ENCODE measurements at regions not wholly inside any gene's neighbourhood (a gene's known extent, or its start where the extent isn't known, plus 50 kb on each side); places are given as distances from the start of the nearest gene placed in this dataset.

DNA sequence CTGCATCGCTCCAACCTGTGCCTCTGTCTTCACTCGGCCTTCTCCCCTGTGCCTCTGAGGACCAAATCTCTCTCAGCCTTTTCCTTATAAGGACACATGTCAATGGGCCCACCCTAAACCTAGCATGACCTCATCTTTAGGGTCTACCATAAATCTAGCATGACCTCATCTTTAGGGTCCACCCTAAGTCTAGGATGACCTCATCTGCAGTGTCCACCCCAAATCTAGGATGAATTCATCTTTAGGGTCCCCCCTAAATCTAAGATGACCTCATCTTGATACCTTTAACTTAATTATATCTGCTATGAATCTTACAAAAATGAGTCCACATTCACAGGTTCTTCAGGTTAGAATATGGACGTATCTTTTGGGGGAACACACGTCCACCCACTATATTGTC, 131.1 kb upstream of the RPL38 start:
- Mint-ChIP-seq H3K4me3 (no peak overlapping the region), H3K36me3 (0 out of 2 replicates have a peak, but pooled peaks cover 3% of the 10 kb centered on the region), H3K27ac (no peak overlapping the region), H3K27me3 (ENCODE audit: low read depth) (peaks cover 3% of the 10 kb centered on the region; the same call in 1 of the 2 replicates), H3K4me1 (no peaks in the 10 kb centered on the region), H3K9me3 (peaks cover 25% of the 10 kb centered on the region)
- ATAC-seq (no peak), DNase-seq (ENCODE audit: low spot score) (no peak)
- ChIA-PET CTCF (no interaction called here), POLR2A (no interaction called here)
- TF ChIP-seq NR3C1 (CRISPR knock-in tag; conservative IDR thresholded peaks at IDR 0.05; ENCODE audit: low read depth) (no peak), GRHL2 (CRISPR knock-in tag; IDR thresholded peaks at IDR 0.05; ENCODE audit: insufficient replicate concordance, severe bottlenecking) (no peak), ZNF416 (CRISPR knock-in tag; IDR thresholded peaks at IDR 0.05) (no peak), SMAD3 (CRISPR knock-in tag; IDR thresholded peaks at IDR 0.05; ENCODE audit: borderline replicate concordance) (no peak), ZNF138 (CRISPR knock-in tag; conservative IDR thresholded peaks at IDR 0.05) (no peak), JAZF1 (CRISPR knock-in tag; IDR thresholded peaks at IDR 0.05) (no peak), TEAD1 (CRISPR knock-in tag; IDR thresholded peaks at IDR 0.05) (no peak), EMX1 (CRISPR knock-in tag; IDR thresholded peaks at IDR 0.05) (no peak), IRF2 (CRISPR knock-in tag; IDR thresholded peaks at IDR 0.05; ENCODE audit: borderline replicate concordance, low read depth) (no peak), GABPB1 (CRISPR knock-in tag; IDR thresholded peaks at IDR 0.05) (no peak), TP53 (CRISPR knock-in tag; IDR thresholded peaks at IDR 0.05) (no peak), NFATC4 (CRISPR knock-in tag; IDR thresholded peaks at IDR 0.05) (no peak), ETV6 (CRISPR knock-in tag; IDR thresholded peaks at IDR 0.05) (no peak), TCF7 (CRISPR knock-in tag; IDR thresholded peaks at IDR 0.05; ENCODE audit: low read depth) (no peak), RORB (CRISPR knock-in tag; IDR thresholded peaks at IDR 0.05) (no peak)
- TF ChIP-seq, protein P1, sequence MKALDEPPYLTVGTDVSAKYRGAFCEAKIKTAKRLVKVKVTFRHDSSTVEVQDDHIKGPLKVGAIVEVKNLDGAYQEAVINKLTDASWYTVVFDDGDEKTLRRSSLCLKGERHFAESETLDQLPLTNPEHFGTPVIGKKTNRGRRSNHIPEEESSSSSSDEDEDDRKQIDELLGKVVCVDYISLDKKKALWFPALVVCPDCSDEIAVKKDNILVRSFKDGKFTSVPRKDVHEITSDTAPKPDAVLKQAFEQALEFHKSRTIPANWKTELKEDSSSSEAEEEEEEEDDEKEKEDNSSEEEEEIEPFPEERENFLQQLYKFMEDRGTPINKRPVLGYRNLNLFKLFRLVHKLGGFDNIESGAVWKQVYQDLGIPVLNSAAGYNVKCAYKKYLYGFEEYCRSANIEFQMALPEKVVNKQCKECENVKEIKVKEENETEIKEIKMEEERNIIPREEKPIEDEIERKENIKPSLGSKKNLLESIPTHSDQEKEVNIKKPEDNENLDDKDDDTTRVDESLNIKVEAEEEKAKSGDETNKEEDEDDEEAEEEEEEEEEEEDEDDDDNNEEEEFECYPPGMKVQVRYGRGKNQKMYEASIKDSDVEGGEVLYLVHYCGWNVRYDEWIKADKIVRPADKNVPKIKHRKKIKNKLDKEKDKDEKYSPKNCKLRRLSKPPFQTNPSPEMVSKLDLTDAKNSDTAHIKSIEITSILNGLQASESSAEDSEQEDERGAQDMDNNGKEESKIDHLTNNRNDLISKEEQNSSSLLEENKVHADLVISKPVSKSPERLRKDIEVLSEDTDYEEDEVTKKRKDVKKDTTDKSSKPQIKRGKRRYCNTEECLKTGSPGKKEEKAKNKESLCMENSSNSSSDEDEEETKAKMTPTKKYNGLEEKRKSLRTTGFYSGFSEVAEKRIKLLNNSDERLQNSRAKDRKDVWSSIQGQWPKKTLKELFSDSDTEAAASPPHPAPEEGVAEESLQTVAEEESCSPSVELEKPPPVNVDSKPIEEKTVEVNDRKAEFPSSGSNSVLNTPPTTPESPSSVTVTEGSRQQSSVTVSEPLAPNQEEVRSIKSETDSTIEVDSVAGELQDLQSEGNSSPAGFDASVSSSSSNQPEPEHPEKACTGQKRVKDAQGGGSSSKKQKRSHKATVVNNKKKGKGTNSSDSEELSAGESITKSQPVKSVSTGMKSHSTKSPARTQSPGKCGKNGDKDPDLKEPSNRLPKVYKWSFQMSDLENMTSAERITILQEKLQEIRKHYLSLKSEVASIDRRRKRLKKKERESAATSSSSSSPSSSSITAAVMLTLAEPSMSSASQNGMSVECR (CRISPR knock-in tag; IDR thresholded peaks at IDR 0.05; ENCODE audit: borderline replicate concordance): no peak
- TF ChIP-seq, protein P2, sequence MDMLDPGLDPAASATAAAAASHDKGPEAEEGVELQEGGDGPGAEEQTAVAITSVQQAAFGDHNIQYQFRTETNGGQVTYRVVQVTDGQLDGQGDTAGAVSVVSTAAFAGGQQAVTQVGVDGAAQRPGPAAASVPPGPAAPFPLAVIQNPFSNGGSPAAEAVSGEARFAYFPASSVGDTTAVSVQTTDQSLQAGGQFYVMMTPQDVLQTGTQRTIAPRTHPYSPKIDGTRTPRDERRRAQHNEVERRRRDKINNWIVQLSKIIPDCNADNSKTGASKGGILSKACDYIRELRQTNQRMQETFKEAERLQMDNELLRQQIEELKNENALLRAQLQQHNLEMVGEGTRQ (CRISPR knock-in tag; IDR thresholded peaks at IDR 0.05): no peak
- TF ChIP-seq, protein P3, sequence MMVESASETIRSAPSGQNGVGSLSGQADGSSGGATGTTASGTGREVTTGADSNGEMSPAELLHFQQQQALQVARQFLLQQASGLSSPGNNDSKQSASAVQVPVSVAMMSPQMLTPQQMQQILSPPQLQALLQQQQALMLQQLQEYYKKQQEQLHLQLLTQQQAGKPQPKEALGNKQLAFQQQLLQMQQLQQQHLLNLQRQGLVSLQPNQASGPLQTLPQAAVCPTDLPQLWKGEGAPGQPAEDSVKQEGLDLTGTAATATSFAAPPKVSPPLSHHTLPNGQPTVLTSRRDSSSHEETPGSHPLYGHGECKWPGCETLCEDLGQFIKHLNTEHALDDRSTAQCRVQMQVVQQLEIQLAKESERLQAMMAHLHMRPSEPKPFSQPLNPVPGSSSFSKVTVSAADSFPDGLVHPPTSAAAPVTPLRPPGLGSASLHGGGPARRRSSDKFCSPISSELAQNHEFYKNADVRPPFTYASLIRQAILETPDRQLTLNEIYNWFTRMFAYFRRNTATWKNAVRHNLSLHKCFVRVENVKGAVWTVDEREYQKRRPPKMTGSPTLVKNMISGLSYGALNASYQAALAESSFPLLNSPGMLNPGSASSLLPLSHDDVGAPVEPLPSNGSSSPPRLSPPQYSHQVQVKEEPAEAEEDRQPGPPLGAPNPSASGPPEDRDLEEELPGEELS (CRISPR knock-in tag; IDR thresholded peaks at IDR 0.05): no peak
- TF ChIP-seq, protein P4, sequence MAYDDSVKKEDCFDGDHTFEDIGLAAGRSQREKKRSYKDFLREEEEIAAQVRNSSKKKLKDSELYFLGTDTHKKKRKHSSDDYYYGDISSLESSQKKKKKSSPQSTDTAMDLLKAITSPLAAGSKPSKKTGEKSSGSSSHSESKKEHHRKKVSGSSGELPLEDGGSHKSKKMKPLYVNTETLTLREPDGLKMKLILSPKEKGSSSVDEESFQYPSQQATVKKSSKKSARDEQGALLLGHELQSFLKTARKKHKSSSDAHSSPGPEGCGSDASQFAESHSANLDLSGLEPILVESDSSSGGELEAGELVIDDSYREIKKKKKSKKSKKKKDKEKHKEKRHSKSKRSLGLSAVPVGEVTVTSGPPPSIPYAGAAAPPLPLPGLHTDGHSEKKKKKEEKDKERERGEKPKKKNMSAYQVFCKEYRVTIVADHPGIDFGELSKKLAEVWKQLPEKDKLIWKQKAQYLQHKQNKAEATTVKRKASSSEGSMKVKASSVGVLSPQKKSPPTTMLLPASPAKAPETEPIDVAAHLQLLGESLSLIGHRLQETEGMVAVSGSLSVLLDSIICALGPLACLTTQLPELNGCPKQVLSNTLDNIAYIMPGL (CRISPR knock-in tag; IDR thresholded peaks at IDR 0.05): no peak
- TF ChIP-seq, protein P5, sequence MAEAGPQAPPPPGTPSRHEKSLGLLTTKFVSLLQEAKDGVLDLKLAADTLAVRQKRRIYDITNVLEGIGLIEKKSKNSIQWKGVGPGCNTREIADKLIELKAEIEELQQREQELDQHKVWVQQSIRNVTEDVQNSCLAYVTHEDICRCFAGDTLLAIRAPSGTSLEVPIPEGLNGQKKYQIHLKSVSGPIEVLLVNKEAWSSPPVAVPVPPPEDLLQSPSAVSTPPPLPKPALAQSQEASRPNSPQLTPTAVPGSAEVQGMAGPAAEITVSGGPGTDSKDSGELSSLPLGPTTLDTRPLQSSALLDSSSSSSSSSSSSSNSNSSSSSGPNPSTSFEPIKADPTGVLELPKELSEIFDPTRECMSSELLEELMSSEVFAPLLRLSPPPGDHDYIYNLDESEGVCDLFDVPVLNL (CRISPR knock-in tag; IDR thresholded peaks at IDR 0.05; ENCODE audit: borderline replicate concordance, low read depth): no peak
